ENCODE measurements at regions not wholly inside any gene's neighbourhood (a gene's known extent, or its start where the extent isn't known, plus 50 kb on each side); places are given as distances from the start of the nearest gene placed in this dataset.

DNA sequence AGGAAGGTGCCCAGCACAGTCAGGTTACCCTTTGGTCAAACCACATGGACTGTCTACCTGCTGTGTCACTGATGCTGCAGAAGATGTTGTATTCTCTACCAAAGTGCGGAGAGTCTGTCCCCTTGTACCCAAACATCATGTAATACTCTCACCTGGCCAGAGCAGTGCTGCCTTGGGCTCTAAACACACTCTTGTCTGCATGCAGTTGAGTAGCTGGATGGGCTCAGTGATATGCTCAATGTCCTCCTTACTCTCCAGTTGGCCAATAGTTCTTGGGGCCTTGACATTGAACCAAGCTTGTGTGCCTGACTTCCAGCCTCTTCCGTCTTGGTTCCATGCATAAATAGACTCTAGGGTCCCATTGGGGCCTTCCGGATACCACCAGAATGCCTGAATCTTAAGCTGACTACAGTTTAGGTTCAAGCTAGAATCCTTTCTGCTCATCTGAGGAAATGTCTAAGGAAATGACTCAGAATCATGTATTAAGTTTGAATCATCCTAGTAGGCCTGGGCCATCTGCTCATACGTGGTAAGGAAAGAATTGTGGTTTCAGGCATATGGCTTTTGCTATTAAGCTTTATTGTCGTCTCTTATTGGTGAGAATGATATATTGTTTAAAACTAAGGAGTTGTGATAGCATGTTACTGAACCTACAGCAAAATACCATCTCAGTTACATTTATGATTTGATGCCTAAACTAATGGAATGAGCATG lies 118.0 kb downstream of the OTUD1 start:
- Histone ChIP-seq H3K9me3 (replicated peaks in 1 of 2; ENCODE audit: control insufficient read depth in 2 of 2, insufficient read depth in 1 of 2, low read depth in 1 of 2, low read length in 2 of 2) (no peaks in the 10 kb centered on the region), H2AFZ (ENCODE audit: low read length) (no peak overlapping the region), H3K23ac (ENCODE audit: low read depth, low read length, poor library complexity) (no peak overlapping the region), H3K4me1 (ENCODE audit: control insufficient read depth in 2 of 2, insufficient read depth in 1 of 2, low read depth in 1 of 2, low read length in 2 of 2) (no peaks in the 10 kb centered on the region), H2BK5ac (ENCODE audit: low read length) (no peak overlapping the region), H3K4me3 (ENCODE audit: low read length in 2 of 2) (no peak overlapping the region), H2BK15ac (ENCODE audit: low read length) (no peak overlapping the region), H3K18ac (ENCODE audit: low read length) (no peak overlapping the region), H3K14ac (ENCODE audit: low read length) (no peak overlapping the region), H2AK5ac (ENCODE audit: low read depth, low read length) (no peak overlapping the region), H3K36me3 (replicated peaks in 1 of 2; ENCODE audit: control insufficient read depth in 2 of 2, insufficient read depth in 2 of 2, low read length in 2 of 2) (no peaks in the 10 kb centered on the region), H4K8ac (ENCODE audit: low read depth, low read length) (peak overlapping the region; percentile 70), H3K27me3 (ENCODE audit: control insufficient read depth in 3 of 3, insufficient read depth in 3 of 3, low read depth in 1 of 3, low read length in 3 of 3) (peaks cover 0 to 2% (median 0%) of the 10 kb centered on the region in 3 experiments), H3K27ac (replicated peaks; ENCODE audit: low read length) (no peak overlapping the region), H3K4me2 (ENCODE audit: insufficient read depth, low read length, poor library complexity, severe bottlenecking) (no peak overlapping the region), H4K91ac (ENCODE audit: low read depth, low read length, poor library complexity) (no peak overlapping the region), H2BK120ac (ENCODE audit: low read depth, low read length) (no peak overlapping the region), H3K9ac (ENCODE audit: low read depth, low read length, poor library complexity) (no peak overlapping the region), H3K4ac (ENCODE audit: low read length) (no peak overlapping the region), H3K79me1 (ENCODE audit: low read depth, low read length) (no peaks in the 10 kb centered on the region), H2BK12ac (ENCODE audit: low read length) (no peak overlapping the region)
- WGBS, 2 donors (ENCODE audit: extremely low coverage in 2 of 2, insufficient read length in 2 of 2, insufficient replicate concordance in 1 of 2), result no CpG with 5 or more reads among the region's 5 CpGs
- DNase-seq (ENCODE audit: low spot score), result no peak

DNA sequence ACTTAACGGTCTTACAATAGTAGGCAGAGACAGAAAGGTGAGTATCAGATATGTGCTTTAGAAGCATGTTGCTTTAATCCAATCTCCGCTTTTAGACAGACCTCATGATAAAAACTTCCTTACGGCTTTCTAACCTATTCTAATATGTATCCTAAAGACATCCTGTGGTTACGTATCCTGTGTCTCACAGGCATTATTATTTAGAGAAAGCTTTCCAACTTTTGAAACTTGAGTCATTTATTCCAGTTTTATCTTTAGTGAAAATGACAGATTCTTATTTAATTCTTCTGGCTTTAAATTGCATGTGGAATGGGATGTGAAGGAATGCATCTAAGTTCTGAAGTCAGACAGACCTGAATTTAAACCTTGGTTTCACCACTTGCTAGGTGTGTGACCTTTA lies 118.9 kb downstream of the OTUD1 start:
- Histone ChIP-seq H3K27ac (replicated peaks; ENCODE audit: low read length) (no peak overlapping the region), H3K36me3 (replicated peaks in 1 of 2; ENCODE audit: control insufficient read depth in 2 of 2, insufficient read depth in 2 of 2, low read length in 2 of 2) (no peaks in the 10 kb centered on the region), H3K18ac (ENCODE audit: low read length) (no peak overlapping the region), H2BK120ac (ENCODE audit: low read depth, low read length) (no peak overlapping the region), H2BK12ac (ENCODE audit: low read length) (no peak overlapping the region), H3K4me3 (ENCODE audit: low read length in 2 of 2) (no peak overlapping the region), H4K91ac (ENCODE audit: low read depth, low read length, poor library complexity) (no peak overlapping the region), H3K4me2 (ENCODE audit: insufficient read depth, low read length, poor library complexity, severe bottlenecking) (no peak overlapping the region), H2AFZ (ENCODE audit: low read length) (no peak overlapping the region), H2AK5ac (ENCODE audit: low read depth, low read length) (no peak overlapping the region), H3K9me3 (replicated peaks in 1 of 2; ENCODE audit: control insufficient read depth in 2 of 2, insufficient read depth in 1 of 2, low read depth in 1 of 2, low read length in 2 of 2) (peaks cover 0 to 2% of the 10 kb centered on the region in 2 donors), H3K27me3 (ENCODE audit: control insufficient read depth in 3 of 3, insufficient read depth in 3 of 3, low read depth in 1 of 3, low read length in 3 of 3) (peaks cover 0 to 2% (median 0%) of the 10 kb centered on the region in 3 experiments), H2BK15ac (ENCODE audit: low read length) (no peak overlapping the region), H3K4me1 (ENCODE audit: control insufficient read depth in 2 of 2, insufficient read depth in 1 of 2, low read depth in 1 of 2, low read length in 2 of 2) (no peaks in the 10 kb centered on the region), H3K9ac (ENCODE audit: low read depth, low read length, poor library complexity) (no peak overlapping the region), H2BK5ac (ENCODE audit: low read length) (no peak overlapping the region), H3K23ac (ENCODE audit: low read depth, low read length, poor library complexity) (no peak overlapping the region), H3K79me1 (ENCODE audit: low read depth, low read length) (no peaks in the 10 kb centered on the region), H3K14ac (ENCODE audit: low read length) (no peak overlapping the region), H4K8ac (ENCODE audit: low read depth, low read length) (no peak overlapping the region), H3K4ac (ENCODE audit: low read length) (no peak overlapping the region)
- DNase-seq (ENCODE audit: low spot score), result no peak
- no CpG with 5 or more reads among the region's 4 CpGs for WGBS, 2 donors (ENCODE audit: extremely low coverage in 2 of 2, insufficient read length in 2 of 2, insufficient replicate concordance in 1 of 2)

GRCh38 chr10:23558361-23558799 lies 119.5 kb downstream of the OTUD1 start:
- Histone ChIP-seq H2BK5ac (ENCODE audit: low read length) (no peak overlapping the region), H4K91ac (ENCODE audit: low read depth, low read length, poor library complexity) (no peak overlapping the region), H3K27me3 (ENCODE audit: control insufficient read depth in 3 of 3, insufficient read depth in 3 of 3, low read depth in 1 of 3, low read length in 3 of 3) (peaks cover 0 to 2% (median 0%) of the 10 kb centered on the region in 3 experiments), H2BK120ac (ENCODE audit: low read depth, low read length) (no peak overlapping the region), H3K4me2 (ENCODE audit: insufficient read depth, low read length, poor library complexity, severe bottlenecking) (no peak overlapping the region), H3K9ac (ENCODE audit: low read depth, low read length, poor library complexity) (no peak overlapping the region), H4K8ac (ENCODE audit: low read depth, low read length) (no peak overlapping the region), H3K4me1 (ENCODE audit: control insufficient read depth in 2 of 2, insufficient read depth in 1 of 2, low read depth in 1 of 2, low read length in 2 of 2) (no peaks in the 10 kb centered on the region), H3K18ac (ENCODE audit: low read length) (no peak overlapping the region), H3K23ac (ENCODE audit: low read depth, low read length, poor library complexity) (no peak overlapping the region), H3K4me3 (ENCODE audit: low read length in 2 of 2) (no peak overlapping the region), H2BK15ac (ENCODE audit: low read length) (no peak overlapping the region), H2AFZ (ENCODE audit: low read length) (no peak overlapping the region), H2BK12ac (ENCODE audit: low read length) (no peak overlapping the region), H3K14ac (ENCODE audit: low read length) (no peak overlapping the region), H3K27ac (replicated peaks; ENCODE audit: low read length) (no peak overlapping the region), H3K4ac (ENCODE audit: low read length) (no peak overlapping the region), H3K79me1 (ENCODE audit: low read depth, low read length) (no peaks in the 10 kb centered on the region), H3K9me3 (replicated peaks in 1 of 2; ENCODE audit: control insufficient read depth in 2 of 2, insufficient read depth in 1 of 2, low read depth in 1 of 2, low read length in 2 of 2) (peaks cover 0 to 2% of the 10 kb centered on the region in 2 donors), H3K36me3 (replicated peaks in 1 of 2; ENCODE audit: control insufficient read depth in 2 of 2, insufficient read depth in 2 of 2, low read length in 2 of 2) (no peaks in the 10 kb centered on the region), H2AK5ac (ENCODE audit: low read depth, low read length) (no peak overlapping the region)
- no CpG with 5 or more reads among the region's 6 CpGs for WGBS, 2 donors (ENCODE audit: extremely low coverage in 2 of 2, insufficient read length in 2 of 2, insufficient replicate concordance in 1 of 2)
- DNase-seq (ENCODE audit: low spot score), result no peak

DNA sequence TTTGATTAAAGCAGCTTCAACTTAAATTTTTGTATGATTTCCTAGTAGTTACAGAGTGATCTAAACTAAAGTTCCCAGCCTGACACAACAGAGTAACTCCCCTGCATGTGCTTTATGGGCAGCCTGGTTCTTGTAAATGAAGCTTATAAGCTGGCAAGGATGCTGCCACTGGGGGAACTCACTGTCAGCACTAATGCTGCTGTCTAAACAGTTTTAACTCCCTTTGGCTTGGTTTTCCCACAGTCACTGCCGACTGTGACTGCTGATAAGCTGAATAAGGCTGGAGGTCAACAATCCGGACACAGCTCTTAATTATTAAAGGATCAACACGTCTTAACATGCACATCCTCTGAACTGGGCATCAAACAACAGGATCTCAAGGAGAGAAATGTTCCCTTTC lies 130.1 kb downstream of the OTUD1 start:
- H2BK15ac ChIP-seq (ENCODE audit: low read length), result no peak overlapping the region
- no peak overlapping the region for H3K4me2 ChIP-seq (ENCODE audit: insufficient read depth, low read length, poor library complexity, severe bottlenecking)
- no peak overlapping the region for H2AK5ac ChIP-seq (ENCODE audit: low read depth, low read length)
- H3K9me3 ChIP-seq (replicated peaks in 1 of 2; ENCODE audit: control insufficient read depth in 2 of 2, insufficient read depth in 1 of 2, low read depth in 1 of 2, low read length in 2 of 2), result peaks cover 2 to 5% of the 10 kb centered on the region in 2 donors
- H3K27ac ChIP-seq (replicated peaks; ENCODE audit: low read length), result no peak overlapping the region
- H3K27me3 ChIP-seq (ENCODE audit: control insufficient read depth in 3 of 3, insufficient read depth in 3 of 3, low read depth in 1 of 3, low read length in 3 of 3), result no peaks in the 10 kb centered on the region
- H3K9ac ChIP-seq (ENCODE audit: low read depth, low read length, poor library complexity), result no peak overlapping the region
- no peak overlapping the region for H3K14ac ChIP-seq (ENCODE audit: low read length)
- no peak overlapping the region for H2BK120ac ChIP-seq (ENCODE audit: low read depth, low read length)
- DNase-seq (ENCODE audit: low spot score), result no peak
- WGBS, 2 donors (ENCODE audit: extremely low coverage in 2 of 2, insufficient read length in 2 of 2, insufficient replicate concordance in 1 of 2), result no CpG with 5 or more reads among the region's 3 CpGs
- no peak overlapping the region for H2BK5ac ChIP-seq (ENCODE audit: low read length)
- H3K4me1 ChIP-seq (ENCODE audit: control insufficient read depth in 2 of 2, insufficient read depth in 1 of 2, low read depth in 1 of 2, low read length in 2 of 2), result no peaks in the 10 kb centered on the region
- H3K4me3 ChIP-seq (ENCODE audit: low read length in 2 of 2), result no peak overlapping the region
- H3K23ac ChIP-seq (ENCODE audit: low read depth, low read length, poor library complexity), result no peak overlapping the region
- no peak overlapping the region for H4K8ac ChIP-seq (ENCODE audit: low read depth, low read length)
- H3K36me3 ChIP-seq (replicated peaks in 1 of 2; ENCODE audit: control insufficient read depth in 2 of 2, insufficient read depth in 2 of 2, low read length in 2 of 2), result no peaks in the 10 kb centered on the region
- H3K4ac ChIP-seq (ENCODE audit: low read length), result no peak overlapping the region
- H2BK12ac ChIP-seq (ENCODE audit: low read length), result no peak overlapping the region
- H3K79me1 ChIP-seq (ENCODE audit: low read depth, low read length), result no peaks in the 10 kb centered on the region
- no peak overlapping the region for H2AFZ ChIP-seq (ENCODE audit: low read length)
- no peak overlapping the region for H4K91ac ChIP-seq (ENCODE audit: low read depth, low read length, poor library complexity)
- H3K18ac ChIP-seq (ENCODE audit: low read length), result no peak overlapping the region
